K562 (cell line): ENCODE measurements at regions not wholly inside any gene's neighbourhood (a gene's known extent, or its start where the extent isn't known, plus 50 kb on each side); places are given as distances from the start of the nearest gene placed in this dataset.
"Not testable (repeated sequence)": the region's sequence is repeated elsewhere in the genome, so short reads cannot be mapped to it uniquely, and the experiment has no call there.

Source experiments
- AFF4 ChIP-seq: sonication (generic); formaldehyde crosslinking; IDR thresholded peaks from 2 replicates; pipeline ENCODE4 v1.8.0; 2023; ENCODE audit warnings: mild to moderate bottlenecking, missing genetic modification reagents
- COPS2 ChIP-seq: fragments of 450-650 bp; conservative IDR thresholded peaks from 2 replicates; pipeline ENCODE4 v1.6.1; 2016; ENCODE audit warnings: mild to moderate bottlenecking, moderate library complexity
- POLR2A ChIP-seq: fragments of 450-650 bp; conservative IDR thresholded peaks from 2 replicates; pipeline ENCODE4 v1.6.1; 2016
- TCF7L2 ChIP-seq: fragments of 150-350 bp; IDR thresholded peaks from 2 replicates; pipeline ENCODE4 v1.6.1; 2016; ENCODE audit warnings: low read depth, mild to moderate bottlenecking, low read length, moderate library complexity

GRCh38 chr9:71282116-71282515 is 160.7 kb upstream of the TRPM3 start:
- not testable (repeated sequence) for TF ChIP-seq COPS2; AFF4 (CRISPR knock-in tag); POLR2A; TCF7L2
